GM18499 (cell line): ENCODE measurements at regions not wholly inside any gene's neighbourhood (a gene's known extent, or its start where the extent isn't known, plus 50 kb on each side); places are given as distances from the start of the nearest gene placed in this dataset.

Experiments
- ATAC-seq: cut with Tn5 transposase; IDR thresholded peaks from one replicate; pipeline ENCODE4 v1.9.1; 2021; ENCODE audit warnings: moderate number of reproducible peaks; ENCODE audit not compliant: insufficient read depth, unreplicated experiment

- ATAC-seq: no peak
Observed at GRCh38 chr7:42522227-42522991, 285.4 kb upstream of the GLI3 start.

- ATAC-seq: no peak
Observed at GRCh38 chr7:42511027-42511426, 274.0 kb upstream of the GLI3 start.

- ATAC-seq: no peak
Observed at GRCh38 chr7:42506097-42506496, 269.1 kb upstream of the GLI3 start.

GRCh38 chr7:42502022-42502421 lies 265.0 kb upstream of the GLI3 start:
- no peak for ATAC-seq

- no peak for ATAC-seq
Observed at GRCh38 chr7:42495256-42495655, 258.2 kb upstream of the GLI3 start.

GRCh38 chr7:42494736-42495135 lies 257.7 kb upstream of the GLI3 start:
- no peak for ATAC-seq

GRCh38 chr7:42494199-42494710 lies 257.2 kb upstream of the GLI3 start:
- no peak for ATAC-seq

- ATAC-seq: no peak
Observed at GRCh38 chr7:42493436-42494198, 256.6 kb upstream of the GLI3 start.

- no peak for ATAC-seq
Observed at GRCh38 chr7:42492920-42493319, 255.9 kb upstream of the GLI3 start.

- no peak for ATAC-seq
Observed at GRCh38 chr7:42491106-42491505, 254.1 kb upstream of the GLI3 start.

GRCh38 chr7:42489299-42489698 lies 252.3 kb upstream of the GLI3 start:
- ATAC-seq: no peak

- ATAC-seq: no peak
Observed at GRCh38 chr7:42485301-42485766, 248.3 kb upstream of the GLI3 start.

GRCh38 chr7:42483886-42484285 lies 246.9 kb upstream of the GLI3 start:
- ATAC-seq: no peak

GRCh38 chr7:42479816-42480633 lies 243.0 kb upstream of the GLI3 start:
- ATAC-seq: no peak

- no peak for ATAC-seq
Observed at GRCh38 chr7:42479452-42479815, 242.4 kb upstream of the GLI3 start.

- ATAC-seq: no peak
Observed at GRCh38 chr7:42478717-42479116, 241.7 kb upstream of the GLI3 start.

GRCh38 chr7:42476255-42476654 lies 239.2 kb upstream of the GLI3 start:
- no peak for ATAC-seq

GRCh38 chr7:42475082-42475481 lies 238.1 kb upstream of the GLI3 start:
- ATAC-seq: no peak

GRCh38 chr7:42473099-42473498 lies 236.1 kb upstream of the GLI3 start:
- no peak for ATAC-seq

- peak; percentile 78 for ATAC-seq
Observed at GRCh38 chr7:42471573-42472174, 234.7 kb upstream of the GLI3 start.
